ENCODE measurements at regions not wholly inside any gene's neighbourhood (a gene's known extent, or its start where the extent isn't known, plus 50 kb on each side); places are given as distances from the start of the nearest gene placed in this dataset.
"Not testable (repeated sequence)": the region's sequence is repeated elsewhere in the genome, so short reads cannot be mapped to it uniquely, and the experiment has no call there.

DNA sequence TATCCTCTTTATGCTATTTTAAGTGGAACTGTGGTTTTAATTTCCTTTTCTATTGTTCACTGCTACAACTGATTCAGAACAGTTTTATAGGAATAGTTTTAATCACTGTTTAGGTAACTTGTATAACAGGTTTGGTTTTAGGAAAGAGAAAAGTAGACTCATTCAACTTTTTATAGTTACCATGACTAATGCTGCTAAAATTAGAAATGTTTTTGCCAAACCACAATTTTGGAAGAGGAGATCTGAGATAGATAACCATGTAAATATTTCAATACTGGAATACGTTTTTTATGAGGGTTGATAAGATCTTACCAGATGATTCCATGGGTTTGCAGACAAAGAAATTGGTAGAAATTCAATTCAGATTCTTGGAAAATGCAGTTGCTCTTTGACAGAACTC, 404.6 kb upstream of the ARRDC3 start:
- DNase-seq (ENCODE audit: low read depth in 2 of 2): no peak

DNA sequence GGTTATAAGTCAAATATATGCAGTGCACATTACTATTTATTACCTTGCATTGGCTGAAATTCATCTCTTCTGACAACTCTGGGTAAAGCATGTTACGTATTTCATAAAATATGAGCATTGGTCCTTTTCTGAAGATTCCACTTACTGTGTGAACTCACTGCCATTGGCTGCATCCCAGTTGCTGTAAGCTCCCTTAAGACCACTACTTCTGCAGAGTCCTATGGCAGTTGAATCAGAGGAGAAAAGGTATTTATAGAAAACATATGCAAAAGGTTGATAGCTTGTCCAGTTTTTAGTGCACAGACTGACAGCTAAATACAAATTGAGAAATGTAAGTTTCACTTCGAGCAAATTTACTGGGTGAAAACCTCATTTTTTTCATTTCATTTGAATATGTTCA, 394.6 kb upstream of the ARRDC3 start:
- DNase-seq (ENCODE audit: low read depth in 2 of 2): no peak

- DNase-seq (ENCODE audit: low read depth in 2 of 2): no peak
These were observed 393.1 kb upstream of the ARRDC3 start for GRCh38 chr5:91776249-91776648.

DNA sequence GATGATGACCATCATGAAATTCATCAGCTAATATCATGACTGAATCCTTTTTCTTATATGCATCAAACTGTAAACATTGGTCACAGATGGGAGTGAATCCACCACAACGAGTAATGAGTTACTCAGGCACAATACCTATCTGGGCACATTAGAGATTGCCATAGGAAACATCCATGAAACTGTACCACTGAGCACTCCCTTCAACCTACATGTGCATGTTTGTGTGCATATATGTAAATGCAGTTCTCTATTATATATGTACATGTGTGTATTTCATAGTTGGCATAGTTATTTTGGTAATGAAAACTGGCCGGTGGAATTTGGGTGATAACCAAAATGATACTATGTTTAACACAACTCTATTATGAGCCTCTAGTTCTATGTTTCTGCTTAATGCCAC, 387.3 kb upstream of the ARRDC3 start:
- no peak for DNase-seq (ENCODE audit: low read depth in 2 of 2)

- DNase-seq (ENCODE audit: low read depth in 2 of 2): not testable (repeated sequence)
These were observed 374.3 kb upstream of the ARRDC3 start for GRCh38 chr5:91757383-91757782.

GRCh38 chr5:91754990-91755389, 371.9 kb upstream of the ARRDC3 start:
- no peak for DNase-seq (ENCODE audit: low read depth in 2 of 2)

- not testable (repeated sequence) for DNase-seq (ENCODE audit: low read depth in 2 of 2)
These were observed 361.4 kb upstream of the ARRDC3 start for GRCh38 chr5:91744470-91744869.

DNA sequence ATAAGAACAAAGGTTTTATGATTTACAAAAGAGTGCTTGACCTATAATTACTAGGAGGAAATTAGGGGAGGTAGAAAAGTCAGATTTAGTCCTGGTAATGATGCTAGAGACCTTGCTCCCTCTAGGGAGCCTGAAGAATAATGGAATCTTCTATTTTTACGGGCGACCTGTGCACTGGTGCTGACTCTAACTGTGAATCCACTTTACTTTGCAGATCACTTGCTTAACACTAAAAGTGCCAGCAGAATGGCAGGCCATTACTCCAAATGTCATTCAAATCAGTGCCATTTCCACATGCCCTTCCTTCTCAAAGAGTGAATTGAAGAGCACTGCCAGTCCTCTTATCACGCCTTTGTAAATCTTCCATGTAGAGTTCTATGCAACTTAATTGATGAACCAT, 359.4 kb upstream of the ARRDC3 start:
- no peak for DNase-seq (ENCODE audit: low read depth in 2 of 2)

GRCh38 chr5:91741764-91742505, 358.8 kb upstream of the ARRDC3 start:
- DNase-seq (ENCODE audit: low read depth in 2 of 2): no peak

DNA sequence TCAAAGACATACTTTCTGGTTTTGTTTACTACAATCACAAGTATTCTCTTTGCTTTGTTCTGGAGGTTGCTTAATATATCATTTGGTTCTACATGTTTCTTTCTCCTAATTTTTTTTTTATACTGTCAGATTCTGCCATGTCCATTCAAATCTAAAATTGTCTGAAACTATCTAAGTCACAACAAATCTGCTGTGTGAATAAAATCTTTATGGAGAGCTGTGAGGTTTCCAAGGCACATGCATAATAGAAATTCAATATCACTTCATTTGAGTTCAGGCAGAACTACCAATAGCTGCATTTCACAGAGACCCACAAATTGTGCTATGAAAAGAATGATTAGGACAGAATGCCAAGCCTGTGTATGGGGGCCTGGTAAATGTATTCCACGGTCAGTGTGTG, 346.9 kb upstream of the ARRDC3 start:
- no peak for DNase-seq (ENCODE audit: low read depth in 2 of 2)

DNA sequence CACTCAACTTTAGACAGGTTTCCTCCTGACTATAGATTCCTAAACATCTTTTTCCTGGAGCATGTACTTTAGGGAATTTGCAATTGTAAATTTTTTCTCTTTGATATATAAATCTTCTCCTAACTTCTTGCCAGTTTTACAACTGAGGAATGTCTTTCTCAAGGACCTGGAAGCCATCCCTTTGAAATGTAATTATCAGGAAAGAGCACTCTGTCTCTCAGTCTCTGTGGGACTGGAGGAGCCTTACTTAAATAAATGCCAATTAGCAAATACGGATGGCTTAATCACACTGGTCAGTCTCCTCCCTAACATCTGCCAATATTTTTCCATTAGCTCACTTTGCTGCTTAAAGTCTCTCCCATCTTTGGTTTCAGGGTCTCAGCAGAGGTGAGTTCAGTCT, 344.3 kb upstream of the ARRDC3 start:
- no peak for DNase-seq (ENCODE audit: low read depth in 2 of 2)

- no peak for DNase-seq (ENCODE audit: low read depth in 2 of 2)
These were observed 339.8 kb upstream of the ARRDC3 start for GRCh38 chr5:91722736-91723467.

- no peak for DNase-seq (ENCODE audit: low read depth in 2 of 2)
These were observed 329.6 kb upstream of the ARRDC3 start for GRCh38 chr5:91712718-91713117.

DNA sequence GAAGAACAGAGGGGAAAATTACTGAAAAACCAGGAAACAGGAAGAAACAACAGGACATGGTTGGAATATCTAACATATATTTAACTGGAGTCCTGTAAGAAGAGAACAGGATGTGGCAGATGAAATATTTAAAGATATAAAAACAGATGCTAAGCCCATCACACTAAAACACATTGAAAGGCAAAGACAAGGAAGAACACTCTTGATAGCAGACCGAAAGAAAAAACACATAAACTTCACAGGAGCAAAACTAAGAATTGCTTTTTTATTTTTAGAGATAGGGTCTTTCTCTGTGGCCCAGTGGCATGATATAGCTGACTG, 324.4 kb upstream of the ARRDC3 start:
- DNase-seq (ENCODE audit: low read depth in 2 of 2): peak in 1 of 2 donors; percentile 42

- peak in 1 of 2 donors; percentile 2 for DNase-seq (ENCODE audit: low read depth in 2 of 2)
These were observed 323.8 kb upstream of the ARRDC3 start for GRCh38 chr5:91706785-91707520.

DNA sequence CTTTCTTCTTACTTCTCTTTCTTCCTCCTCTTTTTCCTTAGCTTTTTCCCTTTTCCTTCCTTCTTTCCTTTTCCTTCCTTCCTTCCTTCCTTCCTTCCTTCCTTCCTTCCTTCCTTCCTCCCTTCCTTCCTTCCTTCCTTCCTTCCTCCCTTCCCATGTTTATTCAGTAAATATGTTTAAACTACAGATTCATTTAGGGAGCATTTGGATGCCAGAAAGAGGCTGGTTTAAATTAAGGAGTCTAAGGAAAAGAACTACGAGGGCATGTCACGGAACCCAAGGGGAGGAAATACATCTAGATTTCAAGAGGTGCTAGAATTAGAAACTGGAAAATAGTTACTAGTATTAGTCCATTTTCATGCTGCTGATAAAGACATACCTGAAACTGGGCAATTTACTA, 320.0 kb upstream of the ARRDC3 start:
- DNase-seq (ENCODE audit: low read depth in 2 of 2): no peak

- DNase-seq (ENCODE audit: low read depth in 2 of 2): no peak
These were observed 316.3 kb upstream of the ARRDC3 start for GRCh38 chr5:91699429-91699828.

- DNase-seq (ENCODE audit: low read depth in 2 of 2): no peak
These were observed 308.5 kb upstream of the ARRDC3 start for GRCh38 chr5:91691592-91691991.

GRCh38 chr5:91690921-91691320, 307.8 kb upstream of the ARRDC3 start:
- DNase-seq (ENCODE audit: low read depth in 2 of 2): no peak

DNA sequence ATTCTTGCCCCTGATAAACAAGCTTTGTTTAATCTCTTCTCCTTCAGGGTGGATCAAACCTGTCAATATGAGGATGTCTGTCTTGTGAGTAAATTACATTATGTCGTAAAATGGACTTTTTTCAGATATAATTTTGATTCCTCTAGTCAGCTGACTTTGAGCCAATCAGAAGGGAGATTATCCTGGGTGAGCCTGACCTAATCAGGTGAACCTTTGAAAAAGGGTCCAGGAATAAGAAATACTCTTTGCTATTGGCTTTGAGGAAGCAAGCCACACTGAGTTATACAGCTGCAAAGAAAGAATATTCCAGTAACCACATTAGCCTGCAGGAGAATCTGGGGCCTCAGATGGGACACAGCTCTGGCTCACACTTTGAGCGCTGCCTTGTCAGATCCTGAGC, 304.3 kb upstream of the ARRDC3 start:
- no peak for DNase-seq (ENCODE audit: low read depth in 2 of 2)

- DNase-seq (ENCODE audit: low read depth in 2 of 2): no peak
These were observed 301.5 kb upstream of the ARRDC3 start for GRCh38 chr5:91684625-91685024.

GRCh38 chr5:91670563-91670962, 287.4 kb upstream of the ARRDC3 start:
- DNase-seq (ENCODE audit: low read depth in 2 of 2): no peak

DNA sequence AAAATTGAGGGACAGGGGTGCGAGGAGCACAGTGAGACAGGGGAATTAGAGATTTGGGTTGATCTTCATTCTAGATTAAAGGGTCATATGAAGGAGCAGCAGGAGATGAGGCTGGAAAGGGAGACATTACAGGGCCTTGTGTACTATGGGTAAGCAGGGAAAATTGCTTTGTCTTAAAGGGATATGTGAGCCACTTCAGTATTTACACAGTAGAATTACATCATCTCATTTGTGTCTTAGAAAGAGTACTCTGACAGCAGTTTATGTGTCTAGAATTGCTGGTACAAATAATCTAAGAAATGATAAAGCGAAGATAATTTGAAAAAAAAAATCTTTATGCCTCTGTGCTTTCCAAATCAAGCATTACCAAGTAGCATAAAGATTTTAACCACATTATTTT, 287.0 kb upstream of the ARRDC3 start:
- DNase-seq (ENCODE audit: low read depth in 2 of 2): no peak
